ENCODE measurements at regions not wholly inside any gene's neighbourhood (a gene's known extent, or its start where the extent isn't known, plus 50 kb on each side); places are given as distances from the start of the nearest gene placed in this dataset.

- DNase-seq = no peak
- Histone ChIP-seq H4K8ac (ENCODE audit: low read length) (no peak overlapping the region), H3K9ac (ENCODE audit: low read length) (no peak overlapping the region), H3K4ac (ENCODE audit: low read depth in 1 of 2, low read length in 2 of 2) (no peak overlapping the region), H2BK15ac (ENCODE audit: low read depth, poor library complexity, severe bottlenecking) (no peak overlapping the region), H3K4me3 (ENCODE audit: insufficient read depth in 1 of 2, low read depth in 1 of 2, low read length in 2 of 2) (no peak overlapping the region), H3K9me3 (ENCODE audit: control insufficient read depth, low read length) (no peaks in the 10 kb centered on the region), H2BK12ac (ENCODE audit: low read length in 2 of 2) (no peak overlapping the region), H3K23ac (ENCODE audit: low read length in 2 of 2) (no peak overlapping the region), H3K27me3 (ENCODE audit: control insufficient read depth in 1 of 2, insufficient read depth in 1 of 2, low read length in 2 of 2) (no peaks in the 10 kb centered on the region), H3K79me1 (replicated peaks; ENCODE audit: low read length, poor library complexity, severe bottlenecking) (no peaks in the 10 kb centered on the region), H3K4me1 (ENCODE audit: control insufficient read depth, insufficient read depth, low read depth, low read length) (no peaks in the 10 kb centered on the region), H2BK120ac (ENCODE audit: low read depth, low read length) (no peak overlapping the region), H3K27ac (ENCODE audit: low read length, poor library complexity, severe bottlenecking) (no peak overlapping the region), H3K36me3 (ENCODE audit: control insufficient read depth in 1 of 2, insufficient read depth in 2 of 2, low read depth in 1 of 2, low read length in 2 of 2) (no peaks in the 10 kb centered on the region), H3K18ac (ENCODE audit: low read depth in 1 of 2, low read length in 2 of 2) (no peak overlapping the region), H2BK5ac (ENCODE audit: low read depth, low read length, poor library complexity, severe bottlenecking) (no peak overlapping the region), H3K4me2 (ENCODE audit: low read length, poor library complexity, severe bottlenecking) (no peak overlapping the region), H2AFZ (ENCODE audit: low read depth, low read length) (no peak overlapping the region), H3K14ac (ENCODE audit: low read length in 2 of 2) (no peak overlapping the region), H2AK5ac (ENCODE audit: low read length, severe bottlenecking) (no peak overlapping the region), H4K91ac (ENCODE audit: low read length) (no peak overlapping the region)
- WGBS = 94% methylated on average over 2 of the region's 3 CpGs
Measured at GRCh38 chr1:218694085-218694484, 348.9 kb downstream of the TGFB2 start.

- no peak overlapping the region for H2BK15ac ChIP-seq (ENCODE audit: low read depth, poor library complexity, severe bottlenecking)
- no peaks in the 10 kb centered on the region for H3K9me3 ChIP-seq (ENCODE audit: control insufficient read depth, low read length)
- no peak overlapping the region for H2BK12ac ChIP-seq (ENCODE audit: low read length in 2 of 2)
- no peaks in the 10 kb centered on the region for H3K27me3 ChIP-seq (ENCODE audit: control insufficient read depth in 1 of 2, insufficient read depth in 1 of 2, low read length in 2 of 2)
- H3K18ac ChIP-seq (ENCODE audit: low read depth in 1 of 2, low read length in 2 of 2) = no peak overlapping the region
- no peak overlapping the region for H3K9ac ChIP-seq (ENCODE audit: low read length)
- H3K4ac ChIP-seq (ENCODE audit: low read depth in 1 of 2, low read length in 2 of 2) = no peak overlapping the region
- H2AFZ ChIP-seq (ENCODE audit: low read depth, low read length) = peak overlapping the region; percentile 14
- no peak overlapping the region for H3K27ac ChIP-seq (ENCODE audit: low read length, poor library complexity, severe bottlenecking)
- H3K23ac ChIP-seq (ENCODE audit: low read length in 2 of 2) = no peak overlapping the region
- WGBS = 0% methylated on average over 1 of the region's 1 CpG
- no peak overlapping the region for H2BK120ac ChIP-seq (ENCODE audit: low read depth, low read length)
- no peaks in the 10 kb centered on the region for H3K36me3 ChIP-seq (ENCODE audit: control insufficient read depth in 1 of 2, insufficient read depth in 2 of 2, low read depth in 1 of 2, low read length in 2 of 2)
- no peak overlapping the region for H2BK5ac ChIP-seq (ENCODE audit: low read depth, low read length, poor library complexity, severe bottlenecking)
- no peak overlapping the region for H3K14ac ChIP-seq (ENCODE audit: low read length in 2 of 2)
- H3K4me2 ChIP-seq (ENCODE audit: low read length, poor library complexity, severe bottlenecking) = no peak overlapping the region
- no peaks in the 10 kb centered on the region for H3K79me1 ChIP-seq (replicated peaks; ENCODE audit: low read length, poor library complexity, severe bottlenecking)
- no peak for DNase-seq
- no peaks in the 10 kb centered on the region for H3K4me1 ChIP-seq (ENCODE audit: control insufficient read depth, insufficient read depth, low read depth, low read length)
- peak overlapping the region; percentile 14 for H2AK5ac ChIP-seq (ENCODE audit: low read length, severe bottlenecking)
- H4K8ac ChIP-seq (ENCODE audit: low read length) = no peak overlapping the region
- H3K4me3 ChIP-seq (ENCODE audit: insufficient read depth in 1 of 2, low read depth in 1 of 2, low read length in 2 of 2) = no peak overlapping the region
- no peak overlapping the region for H4K91ac ChIP-seq (ENCODE audit: low read length)
Measured at GRCh38 chr1:218694636-218695035, 349.5 kb downstream of the TGFB2 start.

DNA sequence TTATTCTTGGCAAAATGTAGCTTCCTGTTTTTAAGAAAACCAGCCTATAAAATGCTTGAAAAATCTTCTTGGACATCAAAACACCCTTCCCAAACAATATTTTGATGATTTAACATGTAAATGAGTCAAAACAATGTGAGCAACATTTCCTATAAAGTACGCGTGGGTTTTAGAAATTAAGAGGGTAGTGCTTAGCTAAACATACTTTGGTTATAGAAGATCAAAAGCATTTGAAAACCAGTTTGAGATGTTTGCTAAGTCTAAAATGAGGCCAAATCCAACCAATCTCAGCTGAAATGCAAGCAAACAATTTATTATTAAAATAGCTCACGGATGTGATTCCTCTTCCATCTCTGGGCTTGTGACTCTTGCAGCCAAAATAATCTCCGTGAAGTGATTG lies 350.4 kb downstream of the TGFB2 start:
- Histone ChIP-seq H3K4me3 (ENCODE audit: insufficient read depth in 1 of 2, low read depth in 1 of 2, low read length in 2 of 2) (no peak overlapping the region), H3K79me1 (replicated peaks; ENCODE audit: low read length, poor library complexity, severe bottlenecking) (no peaks in the 10 kb centered on the region), H3K9me3 (ENCODE audit: control insufficient read depth, low read length) (no peaks in the 10 kb centered on the region), H3K14ac (ENCODE audit: low read length in 2 of 2) (no peak overlapping the region), H4K8ac (ENCODE audit: low read length) (no peak overlapping the region), H2BK5ac (ENCODE audit: low read depth, low read length, poor library complexity, severe bottlenecking) (no peak overlapping the region), H4K91ac (ENCODE audit: low read length) (no peak overlapping the region), H3K27me3 (ENCODE audit: control insufficient read depth in 1 of 2, insufficient read depth in 1 of 2, low read length in 2 of 2) (no peaks in the 10 kb centered on the region), H2BK15ac (ENCODE audit: low read depth, poor library complexity, severe bottlenecking) (no peak overlapping the region), H3K23ac (ENCODE audit: low read length in 2 of 2) (no peak overlapping the region), H3K4me2 (ENCODE audit: low read length, poor library complexity, severe bottlenecking) (no peak overlapping the region), H3K4ac (ENCODE audit: low read depth in 1 of 2, low read length in 2 of 2) (no peak overlapping the region), H3K36me3 (ENCODE audit: control insufficient read depth in 1 of 2, insufficient read depth in 2 of 2, low read depth in 1 of 2, low read length in 2 of 2) (no peaks in the 10 kb centered on the region), H3K9ac (ENCODE audit: low read length) (no peak overlapping the region), H2BK120ac (ENCODE audit: low read depth, low read length) (no peak overlapping the region), H2AFZ (ENCODE audit: low read depth, low read length) (no peak overlapping the region), H2BK12ac (ENCODE audit: low read length in 2 of 2) (no peak overlapping the region), H3K27ac (ENCODE audit: low read length, poor library complexity, severe bottlenecking) (no peak overlapping the region), H3K4me1 (ENCODE audit: control insufficient read depth, insufficient read depth, low read depth, low read length) (no peaks in the 10 kb centered on the region), H2AK5ac (ENCODE audit: low read length, severe bottlenecking) (no peak overlapping the region), H3K18ac (ENCODE audit: low read depth in 1 of 2, low read length in 2 of 2) (no peak overlapping the region)
- DNase-seq = no peak
- 100% methylated on average over 4 of the region's 4 CpGs for WGBS

DNA sequence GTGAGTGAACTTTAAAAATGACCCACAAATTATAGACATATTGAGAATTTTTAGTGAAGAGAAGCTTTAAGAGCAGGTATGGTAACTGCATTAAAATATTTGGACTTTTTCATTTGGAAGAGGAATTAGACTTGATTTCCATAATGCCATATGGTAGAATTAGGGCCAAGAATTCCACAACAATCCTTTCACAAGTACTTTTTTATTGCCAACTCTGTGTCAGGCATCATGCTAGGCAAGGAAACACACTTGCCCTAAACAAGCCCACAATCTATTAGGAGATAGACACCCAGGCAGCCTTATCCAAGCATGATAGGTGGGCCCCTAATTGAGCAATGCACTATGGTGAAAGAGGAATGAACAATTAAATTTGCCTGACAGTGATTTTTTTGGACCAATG lies 353.0 kb downstream of the TGFB2 start:
- no peak overlapping the region for H3K9ac ChIP-seq (ENCODE audit: low read length)
- no peak overlapping the region for H3K14ac ChIP-seq (ENCODE audit: low read length in 2 of 2)
- H3K27me3 ChIP-seq (ENCODE audit: control insufficient read depth in 1 of 2, insufficient read depth in 1 of 2, low read length in 2 of 2) = no peaks in the 10 kb centered on the region
- no peak overlapping the region for H4K8ac ChIP-seq (ENCODE audit: low read length)
- H3K18ac ChIP-seq (ENCODE audit: low read depth in 1 of 2, low read length in 2 of 2) = no peak overlapping the region
- no peak overlapping the region for H3K4me2 ChIP-seq (ENCODE audit: low read length, poor library complexity, severe bottlenecking)
- no peak overlapping the region for H2BK5ac ChIP-seq (ENCODE audit: low read depth, low read length, poor library complexity, severe bottlenecking)
- H3K9me3 ChIP-seq (ENCODE audit: control insufficient read depth, low read length) = no peaks in the 10 kb centered on the region
- no peak for DNase-seq
- H2AFZ ChIP-seq (ENCODE audit: low read depth, low read length) = no peak overlapping the region
- H3K4me3 ChIP-seq (ENCODE audit: insufficient read depth in 1 of 2, low read depth in 1 of 2, low read length in 2 of 2) = no peak overlapping the region
- no peak overlapping the region for H3K27ac ChIP-seq (ENCODE audit: low read length, poor library complexity, severe bottlenecking)
- no peak overlapping the region for H3K23ac ChIP-seq (ENCODE audit: low read length in 2 of 2)
- no peaks in the 10 kb centered on the region for H3K36me3 ChIP-seq (ENCODE audit: control insufficient read depth in 1 of 2, insufficient read depth in 2 of 2, low read depth in 1 of 2, low read length in 2 of 2)
- no peaks in the 10 kb centered on the region for H3K79me1 ChIP-seq (replicated peaks; ENCODE audit: low read length, poor library complexity, severe bottlenecking)
- no peak overlapping the region for H2AK5ac ChIP-seq (ENCODE audit: low read length, severe bottlenecking)
- no peaks in the 10 kb centered on the region for H3K4me1 ChIP-seq (ENCODE audit: control insufficient read depth, insufficient read depth, low read depth, low read length)
- H2BK12ac ChIP-seq (ENCODE audit: low read length in 2 of 2) = no peak overlapping the region
- no peak overlapping the region for H2BK15ac ChIP-seq (ENCODE audit: low read depth, poor library complexity, severe bottlenecking)
- no peak overlapping the region for H3K4ac ChIP-seq (ENCODE audit: low read depth in 1 of 2, low read length in 2 of 2)
- H4K91ac ChIP-seq (ENCODE audit: low read length) = no peak overlapping the region
- no peak overlapping the region for H2BK120ac ChIP-seq (ENCODE audit: low read depth, low read length)

Data from mesenchymal stem cell (in vitro differentiated cells and primary cell).